SK-N-MC (cell line): ENCODE measurements at regions not wholly inside any gene's neighbourhood (a gene's known extent, or its start where the extent isn't known, plus 50 kb on each side); places are given as distances from the start of the nearest gene placed in this dataset.

Experiments used
- FOXP2 ChIP-seq: optimal IDR thresholded peaks from 2 replicates; pipeline ENCODE3; 2011; ENCODE audit warnings: mild to moderate bottlenecking, moderate library complexity; ENCODE audit not compliant: insufficient read depth; ENCODE audit errors: extremely low read length, control extremely low read depth
- POLR2AphosphoS5 ChIP-seq: IDR thresholded peaks from 2 replicates; pipeline ENCODE4 v1.6.1; 2012; ENCODE audit warnings: mild to moderate bottlenecking, low read depth, low read length, borderline replicate concordance

DNA sequence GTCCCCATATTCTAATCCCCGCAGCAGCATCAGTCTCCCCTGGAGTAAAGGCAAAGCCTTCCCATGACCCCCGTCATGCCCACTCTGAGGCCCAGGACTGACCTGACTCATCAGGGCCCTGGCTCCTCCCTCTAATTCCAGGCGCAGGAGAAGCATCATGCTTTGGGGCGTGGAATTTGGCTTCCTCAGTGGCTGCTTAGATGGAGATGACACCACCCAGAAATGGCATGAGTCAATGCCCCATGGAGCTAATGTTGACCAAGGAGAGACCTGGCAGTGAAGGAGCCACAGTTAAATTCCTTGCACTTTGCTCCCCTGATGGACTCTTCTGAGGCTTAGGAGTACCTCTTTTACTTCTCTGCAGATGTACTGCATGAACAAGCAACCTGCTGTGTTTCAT, 204.2 kb upstream of the PROK2 start:
- TF ChIP-seq FOXP2 (no peak), POLR2AphosphoS5 (no peak)
